HEK293 (cell line): ENCODE measurements at regions not wholly inside any gene's neighbourhood (a gene's known extent, or its start where the extent isn't known, plus 50 kb on each side); places are given as distances from the start of the nearest gene placed in this dataset.

ENCODE experiments used
- CTCF ChIA-PET: fragments of 350-600 bp; formaldehyde crosslinking; extraction: SDS; loops from one replicate; lab custom pipeline; 2021; ENCODE audit warnings: antibody characterized with exemption; lab: Yijun Ruan, JAX
- POLR2A ChIA-PET: fragments of 300-600 bp; formaldehyde crosslinking; extraction: SDS; loops from one replicate; lab custom pipeline; 2020; ENCODE audit warnings: antibody characterized with exemption, inconsistent platforms; lab: Yijun Ruan, JAX
- H3K27ac ChIP-seq: fragments of 200-500 bp; sonication (Bioruptor generic); 2 replicates; pipeline ENCODE4 v1.5.1; 2014; ENCODE audit warnings: low read depth, low read length, control low read depth, inconsistent platforms; ENCODE audit errors: extremely low read depth
- H3K36me3 ChIP-seq, 2 experiments: fragments of 200-500 bp in 1 of 2; sonication (Bioruptor generic) in 1 of 2; 1 replicate in 1 of 2; 2 replicates in 1 of 2; pipeline ENCODE4 v1.5.1; 2014 to 2017; ENCODE audit warnings: inconsistent platforms in 2 of 2, low read length in 2 of 2; ENCODE audit not compliant: control insufficient read depth in 2 of 2, insufficient read depth in 1 of 2
- H3K4me1 ChIP-seq: fragments of 200-500 bp; sonication (Bioruptor generic); 2 replicates; pipeline ENCODE4 v1.5.1; 2014; ENCODE audit warnings: mild to moderate bottlenecking, low read length, inconsistent platforms; ENCODE audit not compliant: control insufficient read depth, insufficient read depth
- H3K4me3 ChIP-seq: 2 replicates; pipeline ENCODE4 v1.5.1; 2011; ENCODE audit warnings: low read depth, mild to moderate bottlenecking, control low read depth, low read length, moderate library complexity
- H3K9me3 ChIP-seq: fragments of 200-500 bp; sonication (Bioruptor generic); 2 replicates; pipeline ENCODE4 v1.5.1; 2014; ENCODE audit warnings: low read depth, low read length, inconsistent platforms; ENCODE audit not compliant: control insufficient read depth, insufficient read depth
- BCL11A ChIP-seq: fragments of 450-650 bp; formaldehyde crosslinking; IDR thresholded peaks from 2 replicates; pipeline ENCODE4 v1.5.1; 2016; ENCODE audit warnings: low read depth, missing biosample characterization, missing genetic modification characterization
- KLF10 ChIP-seq: fragments of 450-650 bp; IDR thresholded peaks from 2 replicates; pipeline ENCODE4 v1.5.1; 2018; ENCODE audit warnings: missing biosample characterization, mild to moderate bottlenecking, missing genetic modification characterization
- PRDM4 ChIP-seq: fragments of 450-650 bp; formaldehyde crosslinking; IDR thresholded peaks from 2 replicates; pipeline ENCODE4 v1.5.1; 2017; ENCODE audit warnings: missing biosample characterization, missing genetic modification characterization
- SETDB1 ChIP-seq: IDR thresholded peaks from one replicate; pipeline ENCODE4 v1.6.1; 2017; ENCODE audit warnings: mild to moderate bottlenecking, low read length, moderate library complexity, mixed read lengths; ENCODE audit not compliant: insufficient read length
- TCF7L2 ChIP-seq: IDR thresholded peaks from 2 replicates; pipeline ENCODE4 v1.6.1; 2011; ENCODE audit warnings: low read depth, mild to moderate bottlenecking, inconsistent platforms, low read length, moderate library complexity, borderline replicate concordance
- TRIM28 ChIP-seq: IDR thresholded peaks from 2 replicates; pipeline ENCODE4 v1.6.1; 2011; ENCODE audit warnings: low read length, control low read depth, borderline replicate concordance
- YY2 ChIP-seq: fragments of 450-650 bp; formaldehyde crosslinking; IDR thresholded peaks from 2 replicates; pipeline ENCODE4 v1.5.1; 2016; ENCODE audit warnings: missing biosample characterization, missing genetic modification characterization
- ZBTB6 ChIP-seq: fragments of 450-650 bp; formaldehyde crosslinking; IDR thresholded peaks from 2 replicates; pipeline ENCODE4 v1.5.1; 2017; ENCODE audit warnings: missing biosample characterization, missing genetic modification characterization
- ZEB2 ChIP-seq: fragments of 450-650 bp; formaldehyde crosslinking; IDR thresholded peaks from 2 replicates; pipeline ENCODE4 v1.5.1; 2016; ENCODE audit warnings: missing biosample characterization, missing genetic modification characterization
- ZFHX2 ChIP-seq: fragments of 450-650 bp; formaldehyde crosslinking; conservative IDR thresholded peaks from 2 replicates; pipeline ENCODE4 v1.5.1; 2016; ENCODE audit warnings: missing biosample characterization, missing genetic modification characterization
- ZNF10 ChIP-seq: fragments of 450-650 bp; formaldehyde crosslinking; IDR thresholded peaks from 2 replicates; pipeline ENCODE4 v1.5.1; 2017; ENCODE audit warnings: missing biosample characterization, missing genetic modification characterization
- ZNF2 ChIP-seq: fragments of 450-650 bp; formaldehyde crosslinking; IDR thresholded peaks from 2 replicates; pipeline ENCODE4 v1.5.1; 2016; ENCODE audit warnings: missing biosample characterization, missing genetic modification characterization
- ZNF239 ChIP-seq: fragments of 450-650 bp; formaldehyde crosslinking; IDR thresholded peaks from 2 replicates; pipeline ENCODE4 v1.5.1; 2016; ENCODE audit warnings: missing biosample characterization, missing genetic modification characterization
- ZNF274 ChIP-seq, 2 experiments: fragments of 200-500 bp in 1 of 2; fragments of 450-650 bp in 1 of 2; sonication (Bioruptor generic) in 1 of 2; formaldehyde crosslinking in 1 of 2; IDR thresholded peaks; 2 replicates each; pipeline versions ENCODE4 v1.5.1 to v1.6.1; 2014 to 2016; ENCODE audit warnings: borderline replicate concordance in 1 of 2, inconsistent platforms in 1 of 2, low read length in 1 of 2, missing biosample characterization in 1 of 2, missing genetic modification characterization in 1 of 2
- ZNF311 ChIP-seq: fragments of 450-650 bp; formaldehyde crosslinking; IDR thresholded peaks from 2 replicates; pipeline ENCODE4 v1.5.1; 2017; ENCODE audit warnings: missing biosample characterization, missing genetic modification characterization, borderline replicate concordance
- ZNF404 ChIP-seq: fragments of 450-650 bp; formaldehyde crosslinking; IDR thresholded peaks from 2 replicates; pipeline ENCODE4 v1.5.1; 2017; ENCODE audit warnings: missing biosample characterization, missing genetic modification characterization
- ZNF433 ChIP-seq: fragments of 450-650 bp; formaldehyde crosslinking; IDR thresholded peaks from 2 replicates; pipeline ENCODE4 v1.5.1; 2016; ENCODE audit warnings: missing biosample characterization, missing genetic modification characterization, low read depth
- ZNF473 ChIP-seq: fragments of 450-650 bp; formaldehyde crosslinking; IDR thresholded peaks from 2 replicates; pipeline ENCODE4 v1.5.1; 2017; ENCODE audit warnings: missing biosample characterization, missing genetic modification characterization
- ZNF514 ChIP-seq: fragments of 450-650 bp; formaldehyde crosslinking; IDR thresholded peaks from 2 replicates; pipeline ENCODE4 v1.5.1; 2016; ENCODE audit warnings: missing biosample characterization, missing genetic modification characterization
- ZNF747 ChIP-seq: fragments of 450-650 bp; formaldehyde crosslinking; IDR thresholded peaks from 2 replicates; pipeline ENCODE4 v1.5.1; 2016; ENCODE audit warnings: missing biosample characterization, missing genetic modification characterization
- ZNF776 ChIP-seq: fragments of 450-650 bp; formaldehyde crosslinking; IDR thresholded peaks from 2 replicates; pipeline ENCODE4 v1.5.0; 2017; ENCODE audit warnings: missing biosample characterization, missing genetic modification characterization, borderline replicate concordance
- ZSCAN30 ChIP-seq: fragments of 450-650 bp; IDR thresholded peaks from 2 replicates; pipeline ENCODE4 v1.5.1; 2018; ENCODE audit warnings: missing biosample characterization, mild to moderate bottlenecking, missing genetic modification characterization, moderate library complexity
- ZSCAN4 ChIP-seq: fragments of 450-650 bp; formaldehyde crosslinking; IDR thresholded peaks from 2 replicates; pipeline ENCODE4 v1.5.1; 2017; ENCODE audit warnings: missing biosample characterization, missing genetic modification characterization
- TF ChIP-seq, protein P1 (sequence below): fragments of 450-650 bp; formaldehyde crosslinking; IDR thresholded peaks from 2 replicates; pipeline ENCODE4 v1.5.1; 2016; ENCODE audit warnings: missing biosample characterization, missing genetic modification characterization

DNA sequence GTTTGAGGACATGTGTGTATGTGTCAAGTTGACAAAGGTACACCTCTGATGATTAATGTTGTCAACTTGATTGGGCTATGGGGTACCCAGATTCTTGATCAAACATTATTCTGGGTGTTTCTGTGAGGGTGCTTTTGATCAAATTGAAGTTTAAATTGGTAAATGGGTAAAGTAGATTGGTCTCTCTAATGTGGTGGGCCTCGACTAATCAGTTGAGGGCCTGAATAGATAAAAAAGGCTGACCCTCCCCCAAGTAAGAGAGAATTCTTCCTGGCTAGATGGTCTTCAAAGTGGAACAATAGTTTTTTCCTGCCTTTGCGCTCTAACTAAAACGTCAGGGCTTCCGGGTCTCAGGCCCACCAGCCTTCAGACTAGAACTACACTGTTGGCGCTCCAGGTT is 309.9 kb upstream of the MGMT start:
- CTCF ChIA-PET = interaction anchor here (0.6 kb wide), 1 partner anchor 1758 kb away, joined by 3 read pairs; no protein-coding TSS in a partner anchor
- H3K9me3 ChIP-seq = no peaks in the 10 kb centered on the region
- POLR2A ChIA-PET = no interaction called here
- no peak overlapping the region for H3K27ac ChIP-seq
- no peak for TF ChIP-seq ZEB2 (tag by site-specific recombination)
- no peak for TF ChIP-seq ZBTB6 (tag by site-specific recombination)
- TF ChIP-seq ZNF10 = peak; percentile 99
- TF ChIP-seq TCF7L2 = no peak
- no peaks in the 10 kb centered on the region for H3K36me3 ChIP-seq
- no peaks in the 10 kb centered on the region for H3K4me1 ChIP-seq
- no peak overlapping the region for H3K4me3 ChIP-seq

DNA sequence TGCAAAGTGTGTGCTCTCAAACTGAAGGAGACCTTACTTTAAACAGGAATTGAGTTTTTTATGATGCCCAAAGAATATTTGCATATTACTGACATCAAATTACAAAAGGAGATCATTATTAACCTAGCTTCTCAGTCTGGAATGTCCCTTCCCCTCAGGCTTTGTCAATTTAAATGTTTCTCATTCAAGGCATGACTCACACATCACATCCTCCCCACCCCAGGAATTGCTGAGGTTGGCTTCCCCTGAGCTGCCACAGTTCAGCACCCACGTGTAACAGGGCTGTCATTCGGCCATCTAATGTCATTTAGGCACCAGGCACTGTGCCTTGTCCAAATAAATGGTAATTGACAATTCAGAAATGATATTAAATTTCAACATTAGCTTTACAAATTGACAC is 305.9 kb upstream of the MGMT start:
- no peaks in the 10 kb centered on the region for H3K36me3 ChIP-seq
- no peak overlapping the region for H3K27ac ChIP-seq
- TF ChIP-seq, protein P1, sequence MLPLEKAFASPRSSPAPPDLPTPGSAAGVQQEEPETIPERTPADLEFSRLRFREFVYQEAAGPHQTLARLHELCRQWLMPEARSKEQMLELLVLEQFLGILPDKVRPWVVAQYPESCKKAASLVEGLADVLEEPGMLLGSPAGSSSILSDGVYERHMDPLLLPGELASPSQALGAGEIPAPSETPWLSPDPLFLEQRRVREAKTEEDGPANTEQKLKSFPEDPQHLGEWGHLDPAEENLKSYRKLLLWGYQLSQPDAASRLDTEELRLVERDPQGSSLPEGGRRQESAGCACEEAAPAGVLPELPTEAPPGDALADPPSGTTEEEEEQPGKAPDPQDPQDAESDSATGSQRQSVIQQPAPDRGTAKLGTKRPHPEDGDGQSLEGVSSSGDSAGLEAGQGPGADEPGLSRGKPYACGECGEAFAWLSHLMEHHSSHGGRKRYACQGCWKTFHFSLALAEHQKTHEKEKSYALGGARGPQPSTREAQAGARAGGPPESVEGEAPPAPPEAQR (tag by site-specific recombination) = no peak
- no peak for TF ChIP-seq ZNF747 (tag by site-specific recombination)
- TF ChIP-seq ZNF433 (tag by site-specific recombination) = no peak
- TF ChIP-seq ZNF274 (IDR thresholded peaks at IDR 0.05; ENCODE audit: low read length) = no peak
- TF ChIP-seq ZNF274 (tag by site-specific recombination; IDR thresholded peaks at IDR 0.05; ENCODE audit: borderline replicate concordance) = no peak
- TF ChIP-seq SETDB1 = peak; percentile 25
- TF ChIP-seq ZNF2 = no peak
- no peak for TF ChIP-seq ZNF239
- TF ChIP-seq TRIM28 = 0 out of 2 replicates have a peak, but pooled peaks have one; percentile 15
- no peak for TF ChIP-seq ZSCAN30 (tag by site-specific recombination)
- TF ChIP-seq PRDM4 (tag by site-specific recombination) = no peak
- TF ChIP-seq ZNF311 (tag by site-specific recombination) = no peak
- TF ChIP-seq KLF10 (tag by site-specific recombination) = no peak
- TF ChIP-seq ZNF473 (tag by site-specific recombination) = no peak
- H3K4me3 ChIP-seq = no peak overlapping the region
- no peaks in the 10 kb centered on the region for H3K4me1 ChIP-seq
- no peaks in the 10 kb centered on the region for H3K9me3 ChIP-seq
- CTCF ChIA-PET = no interaction called here
- POLR2A ChIA-PET = no interaction called here

DNA sequence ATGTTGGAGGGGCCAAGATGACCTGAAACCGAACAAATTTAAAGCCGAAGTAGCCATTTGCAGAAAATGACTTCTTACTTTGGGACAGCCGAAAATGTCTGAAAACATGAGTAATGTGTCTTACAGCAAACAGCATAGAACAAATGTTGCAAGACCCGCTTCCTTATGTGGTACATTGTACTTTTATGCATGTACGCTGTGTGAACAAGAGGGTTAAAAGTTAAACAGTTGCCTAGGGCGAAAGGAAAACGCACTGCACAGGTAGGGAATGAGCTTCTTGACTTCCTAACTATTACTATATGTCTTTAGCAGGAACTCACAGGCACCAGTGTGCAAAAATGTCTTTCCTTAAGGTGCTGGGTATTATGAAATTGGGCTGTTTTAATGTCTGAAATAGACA is 303.5 kb upstream of the MGMT start:
- H3K4me1 ChIP-seq = no peaks in the 10 kb centered on the region
- H3K27ac ChIP-seq = no peak overlapping the region
- CTCF ChIA-PET = no interaction called here
- H3K36me3 ChIP-seq = no peaks in the 10 kb centered on the region
- H3K4me3 ChIP-seq = no peak overlapping the region
- POLR2A ChIA-PET = no interaction called here
- H3K9me3 ChIP-seq = no peaks in the 10 kb centered on the region
- no peak for TF ChIP-seq BCL11A (tag by site-specific recombination)
- TF ChIP-seq ZNF514 (tag by site-specific recombination) = no peak
- no peak for TF ChIP-seq ZNF776 (tag by site-specific recombination)
- no peak for TF ChIP-seq ZFHX2 (tag by site-specific recombination)
- TF ChIP-seq ZSCAN4 (tag by site-specific recombination) = no peak
- no peak for TF ChIP-seq YY2 (tag by site-specific recombination)
- TF ChIP-seq ZNF274 (IDR thresholded peaks at IDR 0.05; ENCODE audit: low read length) = no peak
- TF ChIP-seq ZNF274 (tag by site-specific recombination; IDR thresholded peaks at IDR 0.05; ENCODE audit: borderline replicate concordance) = no peak
- no peak for TF ChIP-seq ZNF404 (tag by site-specific recombination)
